ENCODE measurements at regions not wholly inside any gene's neighbourhood (a gene's known extent, or its start where the extent isn't known, plus 50 kb on each side); places are given as distances from the start of the nearest gene placed in this dataset.
A peak's percentile ranks its signal among the peaks of the same experiment; 100 is the strongest.

- DNase-seq (ENCODE audit: low read depth): no peak
Measured at GRCh38 chr2:172230332-172230888, 127.7 kb upstream of the DLX2 start.

- DNase-seq (ENCODE audit: low read depth): peak; percentile 35
Measured at GRCh38 chr2:172230889-172231401, 128.2 kb upstream of the DLX2 start.

GRCh38 chr2:172231508-172231907, 128.8 kb upstream of the DLX2 start:
- no peak for DNase-seq (ENCODE audit: low read depth)

- no peak for DNase-seq (ENCODE audit: low read depth)
Measured at GRCh38 chr2:172232708-172233396, 130.2 kb upstream of the DLX2 start.

DNA sequence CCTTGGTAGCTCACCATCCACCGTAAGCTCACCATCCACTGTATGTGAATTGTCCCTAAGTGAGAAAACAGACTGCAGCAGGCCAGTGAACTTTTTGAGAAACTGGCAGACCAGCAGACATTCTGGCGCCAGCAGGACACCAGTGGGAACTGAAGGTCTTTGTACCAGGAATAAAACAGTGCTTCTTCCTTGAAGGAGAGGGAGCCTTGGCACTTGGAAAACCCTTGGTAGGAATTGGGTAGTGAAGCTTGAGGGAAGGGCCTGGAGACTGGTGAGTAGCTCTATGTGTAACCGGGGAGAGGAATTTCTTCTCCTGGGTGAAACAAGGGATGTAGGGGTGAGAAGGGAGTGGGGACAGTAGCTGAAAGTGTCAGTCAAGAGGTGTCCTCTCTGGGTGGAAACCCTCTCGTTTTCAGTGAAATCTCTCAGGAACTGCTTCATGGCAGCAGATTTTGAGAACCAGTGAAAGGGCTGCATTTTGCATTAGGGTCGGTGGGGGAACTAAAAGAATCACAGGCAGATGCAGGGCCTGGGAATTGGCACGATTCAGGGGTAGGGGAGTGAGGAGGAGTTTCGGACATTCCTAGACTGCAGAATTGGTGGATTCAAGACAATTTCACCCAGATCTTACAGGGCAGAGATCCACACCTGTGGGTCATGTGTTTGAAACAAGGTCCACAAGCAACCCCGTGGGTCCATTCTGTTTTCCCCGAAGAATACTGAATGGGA, 131.5 kb upstream of the DLX2 start:
- DNase-seq (ENCODE audit: low read depth): no peak

DNA sequence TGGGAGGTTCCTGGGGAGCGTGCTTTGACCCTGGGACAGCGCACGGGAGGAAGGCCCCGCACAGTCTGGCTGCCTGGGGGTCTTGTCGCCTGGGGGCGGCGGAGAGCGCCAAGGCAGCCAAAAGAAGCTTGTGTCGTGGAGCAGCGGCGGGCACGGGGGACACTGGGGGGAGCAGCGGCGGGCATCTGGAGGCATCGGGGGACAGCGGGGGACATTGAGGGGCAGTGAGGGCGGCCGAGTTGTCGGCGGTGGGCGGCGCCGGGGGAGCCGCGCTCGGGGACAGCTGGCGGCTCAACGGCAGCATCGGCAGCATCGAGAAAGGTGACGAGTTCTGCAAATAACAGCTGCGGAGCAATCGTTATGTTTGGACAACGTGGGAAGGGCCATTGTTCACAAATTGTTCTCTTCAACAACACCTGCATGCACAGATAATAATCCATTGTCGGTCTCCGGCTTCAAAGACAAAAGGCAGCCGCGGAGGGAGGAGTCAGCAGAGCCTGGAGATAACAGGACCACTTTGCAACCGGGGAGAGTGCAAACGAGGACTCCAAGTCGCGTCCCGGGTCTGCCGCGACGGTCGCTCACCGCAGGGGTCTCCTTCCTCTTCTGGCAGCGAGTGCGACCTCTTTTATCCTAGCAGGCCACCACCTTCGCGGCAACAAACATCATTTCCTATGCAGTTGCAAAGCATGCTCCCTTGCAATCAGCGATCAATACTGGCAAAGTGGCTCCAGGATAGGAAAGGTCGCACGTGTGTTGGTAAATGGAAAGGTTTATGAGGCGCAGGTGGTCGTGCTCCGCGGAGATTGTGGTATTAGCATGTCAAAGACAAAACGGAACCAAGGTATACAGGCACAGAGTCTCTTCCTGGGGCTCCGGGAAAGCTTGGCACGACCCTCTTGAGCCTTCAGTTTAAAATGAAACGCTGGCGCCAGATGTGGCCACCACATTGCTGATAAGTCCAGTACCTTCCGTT, 132.3 kb upstream of the DLX2 start:
- DNase-seq (ENCODE audit: low read depth): peak; percentile 44

DNA sequence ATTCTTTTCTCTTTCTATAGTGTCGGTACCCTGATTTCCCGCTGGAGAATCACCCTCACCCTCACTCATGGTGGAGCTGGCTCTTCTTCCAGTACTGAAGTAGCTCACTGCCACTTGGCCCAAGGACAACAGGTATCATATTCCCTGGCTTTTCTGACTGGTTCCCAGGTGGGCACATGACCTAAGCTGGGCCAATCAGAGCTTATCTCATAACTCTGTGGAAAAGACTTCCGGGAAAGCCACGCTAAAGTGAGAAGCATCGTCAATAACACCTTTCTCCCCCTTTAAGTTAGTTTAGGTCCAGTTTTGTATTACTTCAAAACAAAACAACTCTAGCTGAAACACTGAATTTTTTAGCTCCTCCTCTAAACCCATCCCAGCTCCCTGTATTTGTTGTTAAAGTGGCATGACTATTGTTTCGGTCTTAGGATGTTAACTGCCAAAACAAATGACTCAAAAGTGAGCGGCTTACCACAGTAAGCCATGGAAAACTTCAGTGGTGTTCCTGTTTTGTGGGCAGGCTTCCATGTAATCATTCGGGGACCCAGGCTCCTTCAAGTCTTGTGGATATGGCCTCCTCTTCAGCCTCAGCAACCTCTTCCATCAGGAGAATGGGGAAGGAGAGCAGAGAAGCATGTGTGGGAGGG, 137.4 kb upstream of the DLX2 start:
- DNase-seq (ENCODE audit: low read depth): peak; percentile 78

DNA sequence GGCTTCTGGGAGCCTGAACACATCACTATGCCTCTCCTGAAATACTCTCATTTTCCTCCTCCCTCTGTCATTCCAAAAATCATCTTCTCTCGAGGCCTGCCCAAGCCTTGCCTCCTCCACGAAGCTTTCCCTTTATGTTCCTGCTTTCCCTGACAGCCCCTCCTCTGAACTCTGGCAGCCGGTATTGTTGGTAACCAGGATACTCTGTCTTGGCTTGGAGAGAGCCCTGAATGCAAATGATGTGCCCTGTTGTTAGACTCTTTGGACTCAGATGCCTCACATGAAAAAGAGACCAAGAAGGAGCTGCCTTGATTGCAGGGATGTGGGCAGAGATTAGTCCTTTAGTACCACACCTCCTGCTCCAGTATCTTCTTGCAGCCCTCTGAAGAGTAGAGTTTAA, 138.5 kb upstream of the DLX2 start:
- no peak for DNase-seq (ENCODE audit: low read depth)

- DNase-seq (ENCODE audit: low read depth): no peak
Measured at GRCh38 chr2:172242471-172242870, 139.8 kb upstream of the DLX2 start.

DNA sequence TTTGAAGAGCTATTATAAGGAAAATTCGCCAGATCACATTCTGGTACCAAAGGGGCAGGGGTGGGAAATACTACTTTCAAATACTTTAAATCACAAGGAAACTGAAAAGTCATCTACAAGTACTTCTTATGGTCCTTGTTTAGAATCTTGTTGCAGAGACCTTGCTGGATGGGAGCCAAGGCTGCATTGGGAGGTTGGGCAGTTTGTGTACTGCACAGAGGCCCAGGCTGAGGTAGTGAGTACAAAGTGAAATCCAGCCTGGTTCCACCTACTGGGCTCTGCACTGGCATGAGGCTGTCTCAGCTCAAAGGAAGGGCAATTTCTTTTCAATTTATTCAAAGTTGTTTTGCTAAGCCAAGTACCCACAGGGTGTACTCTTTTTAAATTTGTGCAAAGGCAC, 140.3 kb upstream of the DLX2 start:
- no peak for DNase-seq (ENCODE audit: low read depth)

DNA sequence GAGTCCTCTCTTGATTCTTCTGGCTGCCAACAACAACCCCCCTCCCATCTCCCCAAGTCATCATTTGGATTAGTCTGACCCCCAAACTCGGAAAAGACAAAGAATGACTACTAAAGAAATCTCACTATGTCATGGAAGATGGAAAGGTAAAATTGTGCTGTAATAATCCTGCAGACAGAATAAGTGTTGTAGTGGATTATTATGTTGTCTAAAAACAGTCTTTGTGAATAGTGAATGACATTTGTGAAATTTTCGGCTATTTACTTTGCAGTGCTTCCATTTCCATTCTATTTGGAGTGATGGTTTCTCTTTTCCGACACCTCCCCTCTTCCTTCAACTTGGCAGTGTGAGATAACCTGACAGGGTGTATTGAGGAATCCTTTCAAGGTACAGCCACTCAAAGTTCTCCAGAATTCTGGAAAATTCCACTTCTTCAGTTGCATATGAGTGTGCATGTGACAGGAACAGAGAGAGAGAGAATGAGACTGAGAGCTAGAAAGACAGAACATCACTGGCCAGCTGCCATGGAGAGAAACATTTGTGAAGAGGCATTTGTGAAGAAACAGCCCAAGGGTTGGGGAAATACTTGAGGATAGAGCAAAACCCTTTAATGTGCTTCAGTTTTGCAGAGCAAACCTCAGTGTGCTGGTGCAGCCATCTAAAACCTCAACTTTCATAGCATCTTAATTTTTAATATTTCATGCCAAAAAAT, 141.9 kb upstream of the DLX2 start:
- DNase-seq (ENCODE audit: low read depth): peak; percentile 51

- DNase-seq (ENCODE audit: low read depth): peak; percentile 63
Measured at GRCh38 chr2:172246649-172247048, 143.9 kb upstream of the DLX2 start.

GRCh38 chr2:172247203-172247602, 144.5 kb upstream of the DLX2 start:
- DNase-seq (ENCODE audit: low read depth): no peak

DNA sequence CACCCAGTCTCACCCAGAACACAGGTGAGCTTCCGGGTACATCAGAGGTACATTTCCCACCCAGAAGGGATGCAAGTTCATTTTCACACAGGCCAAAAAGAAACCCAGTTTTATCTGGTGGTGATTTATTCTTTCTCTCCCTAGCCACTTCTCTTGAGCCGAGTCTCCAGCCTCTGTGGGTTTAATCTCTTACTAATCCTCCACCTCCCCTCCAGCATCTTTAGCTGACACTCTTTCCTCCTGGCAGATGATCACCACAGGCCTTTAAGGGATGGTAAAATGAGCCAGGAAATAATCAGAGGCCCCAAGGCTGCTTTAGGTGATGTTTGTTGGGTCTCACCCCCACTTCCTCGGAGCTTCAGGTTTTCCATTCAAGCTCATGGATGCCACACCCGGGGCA, 145.7 kb upstream of the DLX2 start:
- DNase-seq (ENCODE audit: low read depth): no peak

GRCh38 chr2:172248785-172249187, 146.1 kb upstream of the DLX2 start:
- no peak for DNase-seq (ENCODE audit: low read depth)

GRCh38 chr2:172249334-172249733, 146.6 kb upstream of the DLX2 start:
- DNase-seq (ENCODE audit: low read depth): no peak

DNA sequence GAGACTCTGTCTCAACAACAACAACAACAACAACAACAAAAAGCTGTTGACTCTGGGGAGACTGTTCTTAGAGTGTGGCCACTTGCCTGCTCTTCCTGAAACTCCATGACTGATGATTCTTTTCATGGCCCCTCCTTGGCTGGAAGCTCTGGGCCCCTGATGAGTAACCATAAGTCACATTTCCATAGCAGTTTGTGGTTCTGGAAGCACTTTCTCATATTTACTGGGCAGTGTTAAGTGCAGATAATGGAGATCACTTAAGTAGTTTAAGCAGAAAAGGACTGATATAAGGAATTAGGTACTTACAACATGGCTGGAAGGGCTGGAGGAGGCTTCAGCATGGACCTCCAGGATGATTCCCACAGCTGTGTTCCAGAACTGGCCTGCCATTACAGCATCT, 147.3 kb upstream of the DLX2 start:
- DNase-seq (ENCODE audit: low read depth): peak; percentile 87

GRCh38 chr2:172251231-172251630, 148.5 kb upstream of the DLX2 start:
- DNase-seq (ENCODE audit: low read depth): no peak

GRCh38 chr2:172252154-172252553, 149.5 kb upstream of the DLX2 start:
- DNase-seq (ENCODE audit: low read depth): no peak
